GM21381 (cell line): ENCODE measurements at regions not wholly inside any gene's neighbourhood (a gene's known extent, or its start where the extent isn't known, plus 50 kb on each side); places are given as distances from the start of the nearest gene placed in this dataset.
"Not testable (repeated sequence)": the region's sequence is repeated elsewhere in the genome, so short reads cannot be mapped to it uniquely, and the experiment has no call there.

Source experiments
- ATAC-seq: cut with Tn5 transposase; IDR thresholded peaks from one replicate; pipeline ENCODE4 v1.9.1; 2021; ENCODE audit warnings: mild to moderate bottlenecking, moderate library complexity; ENCODE audit not compliant: unreplicated experiment

GRCh38 chrY:18966001-18966400, 192.5 kb upstream of the HSFY2 start:
- no peak for ATAC-seq

- no peak for ATAC-seq
Measured at GRCh38 chrY:18958846-18959245, 185.3 kb upstream of the HSFY2 start.

GRCh38 chrY:18951657-18952435, 178.3 kb upstream of the HSFY2 start:
- ATAC-seq: no peak

GRCh38 chrY:18951019-18951418, 177.5 kb upstream of the HSFY2 start:
- no peak for ATAC-seq

GRCh38 chrY:18936831-18937230, 163.3 kb upstream of the HSFY2 start:
- no peak for ATAC-seq

GRCh38 chrY:18919256-18919655, 145.7 kb upstream of the HSFY2 start:
- no peak for ATAC-seq

GRCh38 chrY:18912846-18913245, 139.3 kb upstream of the HSFY2 start:
- ATAC-seq: no peak

GRCh38 chrY:18909846-18910245, 136.3 kb upstream of the HSFY2 start:
- no peak for ATAC-seq

- not testable (repeated sequence) for ATAC-seq
Measured at GRCh38 chrY:18906198-18906597, 132.7 kb upstream of the HSFY2 start.

- ATAC-seq: no peak
Measured at GRCh38 chrY:18904296-18904695, 130.8 kb upstream of the HSFY2 start.

- ATAC-seq: no peak
Measured at GRCh38 chrY:18891994-18892393, 118.5 kb upstream of the HSFY2 start.

GRCh38 chrY:18889548-18889947, 116.0 kb upstream of the HSFY2 start:
- no peak for ATAC-seq

- no peak for ATAC-seq
Measured at GRCh38 chrY:18884748-18885147, 111.2 kb upstream of the HSFY2 start.

- not testable (repeated sequence) for ATAC-seq
Measured at GRCh38 chrY:18869145-18869544, 95.6 kb upstream of the HSFY2 start.

GRCh38 chrY:18866887-18867551, 93.5 kb upstream of the HSFY2 start:
- ATAC-seq: not testable (repeated sequence)

GRCh38 chrY:18860856-18861255, 87.3 kb upstream of the HSFY2 start:
- not testable (repeated sequence) for ATAC-seq

GRCh38 chrY:18858484-18859191, 85.1 kb upstream of the HSFY2 start:
- ATAC-seq: not testable (repeated sequence)

- ATAC-seq: not testable (repeated sequence)
Measured at GRCh38 chrY:18855184-18855583, 81.6 kb upstream of the HSFY2 start.

GRCh38 chrY:18853323-18853722, 79.8 kb upstream of the HSFY2 start:
- not testable (repeated sequence) for ATAC-seq

- not testable (repeated sequence) for ATAC-seq
Measured at GRCh38 chrY:18836643-18837042, 63.1 kb upstream of the HSFY2 start.
